Loucy (cell line): ENCODE measurements at regions not wholly inside any gene's neighbourhood (a gene's known extent, or its start where the extent isn't known, plus 50 kb on each side); places are given as distances from the start of the nearest gene placed in this dataset.

ENCODE experiments used
- H2AFZ ChIP-seq: fragments of 200-600 bp; sonication (generic); 2 replicates; pipeline ENCODE4 v1.6.0; 2016; ENCODE audit warnings: antibody characterized with exemption, mild to moderate bottlenecking, low read length, moderate library complexity
- H3F3A ChIP-seq: fragments of 200-600 bp; 2 replicates; pipeline ENCODE4 v1.6.0; 2016; ENCODE audit warnings: antibody characterized with exemption, low read depth, mild to moderate bottlenecking
- H3K27me3 ChIP-seq: fragments of 200-600 bp; sonication (generic); 2 replicates; pipeline ENCODE4 v1.6.1; 2014; ENCODE audit warnings: low read length, mild to moderate bottlenecking; ENCODE audit not compliant: insufficient read depth, poor library complexity, severe bottlenecking
- H3K36me3 ChIP-seq: fragments of 200-600 bp; sonication (generic); 2 replicates; pipeline ENCODE4 v1.6.1; 2016; ENCODE audit warnings: low read length; ENCODE audit not compliant: insufficient read depth
- H3K4me1 ChIP-seq: fragments of 200-600 bp; sonication (generic); 2 replicates; pipeline ENCODE4 v1.5.1; 2014; ENCODE audit warnings: low read length, mild to moderate bottlenecking; ENCODE audit not compliant: insufficient read depth, poor library complexity, severe bottlenecking
- H3K4me2 ChIP-seq: fragments of 200-600 bp; sonication (generic); 2 replicates; pipeline ENCODE4 v1.6.0; 2014; ENCODE audit warnings: antibody characterized with exemption, low read length, low read depth, mild to moderate bottlenecking; ENCODE audit not compliant: poor library complexity, severe bottlenecking
- H3K4me3 ChIP-seq: fragments of 200-600 bp; sonication (generic); 2 replicates; pipeline ENCODE4 v1.5.1; 2014; ENCODE audit warnings: low read length, mild to moderate bottlenecking, mixed read lengths; ENCODE audit not compliant: poor library complexity, severe bottlenecking
- H3K79me2 ChIP-seq: fragments of 200-600 bp; sonication (generic); 2 replicates; pipeline ENCODE4 v1.6.1; 2014; ENCODE audit warnings: low read length; ENCODE audit not compliant: insufficient read depth
- H3K9ac ChIP-seq: fragments of 200-600 bp; sonication (generic); 2 replicates; pipeline ENCODE4 v1.6.0; 2014; ENCODE audit warnings: mild to moderate bottlenecking, low read depth, low read length, moderate library complexity; ENCODE audit not compliant: poor library complexity, severe bottlenecking
- H3K9me2 ChIP-seq: fragments of 200-600 bp; sonication (generic); replicated peaks from 2 replicates; pipeline ENCODE4 v1.6.1; 2016; ENCODE audit warnings: low read depth, low read length, mixed read lengths
- H3K9me3 ChIP-seq: fragments of 200-600 bp; sonication (generic); 2 replicates; pipeline ENCODE4 v1.6.1; 2014; ENCODE audit warnings: mild to moderate bottlenecking, antibody characterized with exemption, low read length, low read depth; ENCODE audit not compliant: insufficient read depth
- H4K20me1 ChIP-seq: fragments of 200-600 bp; sonication (generic); 2 replicates; pipeline ENCODE4 v1.6.0; 2014; ENCODE audit warnings: antibody characterized with exemption, low read length, mild to moderate bottlenecking; ENCODE audit not compliant: insufficient read depth, poor library complexity, severe bottlenecking
- CTCF ChIP-seq: fragments of 200-600 bp; sonication (generic); conservative IDR thresholded peaks from 2 replicates; pipeline ENCODE4 v1.5.1; 2014; ENCODE audit warnings: mild to moderate bottlenecking, antibody characterized with exemption, low read length
- EZH2phosphoT487 ChIP-seq: fragments of 200-600 bp; IDR thresholded peaks from 2 replicates; pipeline ENCODE4 v1.6.1; 2018; ENCODE audit warnings: antibody characterized with exemption, mild to moderate bottlenecking, moderate library complexity, borderline replicate concordance

DNA sequence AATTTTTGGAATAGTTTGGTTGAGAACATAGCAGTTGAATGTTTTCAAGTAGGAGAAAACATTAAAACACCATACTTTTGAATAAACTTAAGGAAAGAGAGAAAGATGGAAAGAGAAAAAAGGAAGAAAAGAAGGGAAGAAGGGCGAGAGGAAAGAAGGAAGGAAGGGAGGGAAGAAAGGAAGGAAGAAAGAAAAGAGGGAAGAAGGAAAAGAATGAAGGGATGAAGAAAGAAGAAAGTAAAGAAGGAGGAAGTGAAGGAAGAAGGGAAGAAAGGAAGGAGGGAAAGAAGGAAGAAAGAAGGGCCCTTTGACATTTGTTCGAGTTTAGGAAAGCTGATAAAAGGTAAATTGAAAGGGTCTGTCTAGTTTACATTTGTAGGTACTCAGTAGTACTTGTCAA lies 482.7 kb downstream of the SIPA1L2 start:
- Histone ChIP-seq H3K4me1 (no peaks in the 10 kb centered on the region), H3K4me3 (no peak overlapping the region), H3K9me3 (no peaks in the 10 kb centered on the region), H3K9ac (no peak overlapping the region), H2AFZ (no peak overlapping the region), H3K4me2 (no peak overlapping the region), H4K20me1 (no peaks in the 10 kb centered on the region), H3F3A (no peaks in the 10 kb centered on the region), H3K27me3 (no peaks in the 10 kb centered on the region), H3K79me2 (no peaks in the 10 kb centered on the region), H3K9me2 (no peaks in the 10 kb centered on the region), H3K36me3 (no peaks in the 10 kb centered on the region)
- TF ChIP-seq EZH2phosphoT487 (no peak), CTCF (no peak)

- Histone ChIP-seq H3F3A (no peaks in the 10 kb centered on the region), H3K4me3 (no peak overlapping the region), H3K9me2 (no peaks in the 10 kb centered on the region), H3K27me3 (no peaks in the 10 kb centered on the region), H3K4me2 (no peak overlapping the region), H3K9me3 (no peaks in the 10 kb centered on the region), H3K9ac (no peak overlapping the region), H2AFZ (no peak overlapping the region), H4K20me1 (no peaks in the 10 kb centered on the region), H3K4me1 (no peaks in the 10 kb centered on the region), H3K79me2 (no peaks in the 10 kb centered on the region), H3K36me3 (no peaks in the 10 kb centered on the region)
- TF ChIP-seq CTCF (no peak), EZH2phosphoT487 (no peak)
Measured at GRCh38 chr1:232146514-232146913, 483.4 kb downstream of the SIPA1L2 start.

- no peaks in the 10 kb centered on the region for H3K27me3 ChIP-seq
- no peak overlapping the region for H3K9ac ChIP-seq
- H3K9me2 ChIP-seq = no peaks in the 10 kb centered on the region
- H3K4me3 ChIP-seq = no peak overlapping the region
- H3F3A ChIP-seq = no peaks in the 10 kb centered on the region
- no peak overlapping the region for H3K4me2 ChIP-seq
- no peak for TF ChIP-seq EZH2phosphoT487
- no peak for TF ChIP-seq CTCF
- no peaks in the 10 kb centered on the region for H3K36me3 ChIP-seq
- H3K9me3 ChIP-seq = 0 out of 2 replicates have a peak, but pooled peaks cover under 1% of the 10 kb centered on the region
- no peak overlapping the region for H2AFZ ChIP-seq
- no peaks in the 10 kb centered on the region for H3K79me2 ChIP-seq
- no peaks in the 10 kb centered on the region for H4K20me1 ChIP-seq
- no peaks in the 10 kb centered on the region for H3K4me1 ChIP-seq
Measured at GRCh38 chr1:232145768-232146167, 484.2 kb downstream of the SIPA1L2 start.
